K562 (cell line): ENCODE measurements at regions not wholly inside any gene's neighbourhood (a gene's known extent, or its start where the extent isn't known, plus 50 kb on each side); places are given as distances from the start of the nearest gene placed in this dataset.

Experiments used
- ATAC-seq: fragments of 200-7000 bp; cut with Tn5 transposase; 3 replicates; pipeline ENCODE4 v1.9.1; 2020; ENCODE audit warnings: moderate library complexity
- BruUV-seq: library from RNA; stranded (reverse); fragments of 400-500 nt; replicated peaks from 2 replicates; lab custom pipeline; 2021; lab: Mats Ljungman, UMichigan
- CTCF ChIA-PET: fragments of 300-600 bp; formaldehyde crosslinking; extraction: SDS; loops from one replicate; lab custom pipeline; 2021; ENCODE audit warnings: low intra/inter-chr PET ratio; lab: Yijun Ruan, JAX
- POLR2A ChIA-PET: fragments of 300-600, 350-650 bp; sonication (Branson Sonifier 250); formaldehyde crosslinking; extraction: SDS; loops from one replicate; lab custom pipeline; 2021; ENCODE audit warnings: antibody characterized with exemption, inconsistent platforms; lab: Yijun Ruan, JAX
- DNase-seq, 4 experiments: peaks; one replicate each; pipeline versions ENCODE4 v3.0.0 to v3.0.0-alpha.2; 2011 to 2018; ENCODE audit warnings: low spot score in 3 of 4, mixed read lengths in 3 of 4; ENCODE audit errors: extremely low read depth in 1 of 4
- FAIRE-seq: peaks from 2 replicates; lab custom pipeline; 2011; peaks lifted over from hg19 to GRCh38; lab: Jason Lieb, UNC
- H2AFZ ChIP-seq: 2 replicates; pipeline ENCODE4 v1.6.0; 2011; ENCODE audit warnings: low read depth, low read length, control low read depth, inconsistent platforms
- H3K27ac ChIP-seq: fragments of 200-600 bp; 3 replicates; pipeline ENCODE4 v1.8.0; 2011; ENCODE audit warnings: low read depth, mild to moderate bottlenecking, control low read depth, inconsistent platforms, low read length, moderate library complexity, mixed read lengths; ENCODE audit errors: extremely low read depth
- H3K27me3 ChIP-seq, 2 experiments: fragments of 300-600 bp in 1 of 2; 2 replicates in 1 of 2; 3 replicates in 1 of 2; pipeline versions ENCODE4 v1.6.0 to v1.8.0; 2011; ENCODE audit warnings: inconsistent platforms in 2 of 2, low read length in 2 of 2, mild to moderate bottlenecking in 1 of 2, mixed read lengths in 1 of 2, moderate library complexity in 1 of 2; ENCODE audit not compliant: control insufficient read depth in 2 of 2, insufficient read depth in 2 of 2
- H3K36me3 ChIP-seq: fragments of 300-600 bp; 3 replicates; pipeline ENCODE4 v1.8.0; 2011; ENCODE audit warnings: mild to moderate bottlenecking, low read length, inconsistent platforms; ENCODE audit not compliant: control insufficient read depth, insufficient read depth
- H3K4me1 ChIP-seq, 2 experiments: fragments of 200-600 bp in 1 of 2; replicated peaks in 1 of 2; 2 replicates in 1 of 2; 3 replicates in 1 of 2; pipeline versions ENCODE4 v1.5.1 to v1.8.0; 2011; ENCODE audit warnings: inconsistent platforms in 2 of 2, low read length in 2 of 2, mild to moderate bottlenecking in 1 of 2, mixed read lengths in 1 of 2, moderate library complexity in 1 of 2; ENCODE audit not compliant: control insufficient read depth in 2 of 2, insufficient read depth in 2 of 2
- H3K4me2 ChIP-seq: 2 replicates; pipeline ENCODE4 v1.6.1; 2011; ENCODE audit warnings: low read length, control low read depth, inconsistent platforms, mixed read lengths; ENCODE audit not compliant: insufficient read depth
- H3K4me3 ChIP-seq: fragments of 200-600 bp; sonication (generic), shearing (Covaris generic); 2 replicates; pipeline ENCODE4 v1.5.1; 2016; ENCODE audit warnings: control low read depth, inconsistent platforms
- H3K79me2 ChIP-seq: fragments of 200-600 bp; 3 replicates; pipeline ENCODE4 v1.8.0; 2011; ENCODE audit warnings: low read length, inconsistent platforms; ENCODE audit not compliant: control insufficient read depth, insufficient read depth
- H3K9ac ChIP-seq, 2 experiments: 2 replicates each; pipeline versions ENCODE4 v1.6.0 to v1.6.1; 2011; ENCODE audit warnings: low read depth in 2 of 2, low read length in 2 of 2, control low read depth in 1 of 2, inconsistent platforms in 1 of 2, mild to moderate bottlenecking in 1 of 2, mixed read lengths in 1 of 2; ENCODE audit not compliant: insufficient read depth in 1 of 2
- H3K9me1 ChIP-seq: one replicate; pipeline ENCODE4 v1.6.0; 2011; ENCODE audit warnings: inconsistent platforms, mild to moderate bottlenecking, low read length, moderate library complexity; ENCODE audit not compliant: control insufficient read depth, insufficient read depth
- H3K9me3 ChIP-seq: replicated peaks from 2 replicates; pipeline ENCODE4 v1.5.1; 2011; ENCODE audit warnings: low read depth, low read length, inconsistent platforms; ENCODE audit not compliant: control insufficient read depth, insufficient read depth
- H4K20me1 ChIP-seq: replicated peaks from 2 replicates; pipeline ENCODE4 v1.6.1; 2011; ENCODE audit warnings: low read length, inconsistent platforms, mixed read lengths; ENCODE audit not compliant: control insufficient read depth, insufficient read depth
- CREBBP ChIP-seq: IDR thresholded peaks from one replicate; pipeline ENCODE4 v1.6.1; 2012; ENCODE audit warnings: low read depth, mild to moderate bottlenecking, control low read depth, inconsistent platforms, low read length
- GTF2E2 ChIP-seq: fragments of 200-800 bp; sonication (Bioruptor generic); IDR thresholded peaks from 2 replicates; pipeline ENCODE4 v1.6.1; 2016; ENCODE audit warnings: missing genetic modification characterization, missing compliant biosample characterization
- KLF13 ChIP-seq: fragments of 450-650 bp; IDR thresholded peaks from 2 replicates; pipeline ENCODE4 v1.6.1; 2016; ENCODE audit warnings: missing genetic modification characterization, low read depth, mild to moderate bottlenecking, missing compliant biosample characterization, moderate library complexity, borderline replicate concordance
- L3MBTL2 ChIP-seq: fragments of 450-650 bp; IDR thresholded peaks from 2 replicates; pipeline ENCODE4 v1.6.1; 2016; ENCODE audit warnings: mild to moderate bottlenecking, moderate library complexity
- MEIS2 ChIP-seq: fragments of 450-650 bp; IDR thresholded peaks from 2 replicates; pipeline ENCODE4 v1.6.1; 2014; ENCODE audit warnings: mild to moderate bottlenecking; ENCODE audit not compliant: partially characterized antibody
- NFYB ChIP-seq: IDR thresholded peaks from 2 replicates; pipeline ENCODE4 v1.6.1; 2011; ENCODE audit warnings: mild to moderate bottlenecking, moderate library complexity; ENCODE audit not compliant: insufficient read length; ENCODE audit errors: extremely low read depth
- NR2C1 ChIP-seq, 2 experiments: fragments of 450-650 bp; IDR thresholded peaks; 2 replicates each; pipeline ENCODE4 v1.6.1; 2017; ENCODE audit warnings: mild to moderate bottlenecking in 2 of 2, antibody characterized with exemption in 1 of 2, inconsistent platforms in 1 of 2, missing compliant biosample characterization in 1 of 2, missing genetic modification characterization in 1 of 2
- NR2C2 ChIP-seq, 2 experiments: fragments of 200-800 bp in 1 of 2; sonication (Bioruptor generic) in 1 of 2; sonication (generic) in 1 of 2; formaldehyde crosslinking in 1 of 2; IDR thresholded peaks; 2 replicates each; pipeline versions ENCODE4 v1.6.1 to v1.8.0; 2016 to 2022; ENCODE audit warnings: mild to moderate bottlenecking in 1 of 2, missing compliant biosample characterization in 1 of 2, missing genetic modification characterization in 1 of 2, missing genetic modification reagents in 1 of 2
- PBX2 ChIP-seq, 2 experiments: IDR thresholded peaks in 1 of 2; conservative IDR thresholded peaks in 1 of 2; 2 replicates each; pipeline ENCODE4 v1.6.1; 2016; ENCODE audit warnings: low read depth in 2 of 2, mild to moderate bottlenecking in 1 of 2, missing compliant biosample characterization in 1 of 2, missing genetic modification characterization in 1 of 2, moderate library complexity in 1 of 2
- PKNOX1 ChIP-seq: fragments of 450-650 bp; IDR thresholded peaks from 2 replicates; pipeline ENCODE4 v1.6.1; 2016
- SRSF1 ChIP-seq: fragments of 200-400 bp; formaldehyde crosslinking; IDR thresholded peaks from 2 replicates; pipeline ENCODE4 v1.6.1; 2017; ENCODE audit warnings: mild to moderate bottlenecking, low read depth, low read length, moderate library complexity
- VEZF1 ChIP-seq: fragments of 200-800 bp; sonication (Bioruptor generic); IDR thresholded peaks from 2 replicates; pipeline ENCODE4 v1.6.1; 2017; ENCODE audit warnings: missing genetic modification characterization, missing compliant biosample characterization
- ZFP36 ChIP-seq: fragments of 150-350 bp; IDR thresholded peaks from 2 replicates; pipeline ENCODE4 v1.6.1; 2018; ENCODE audit warnings: low read length, low read depth; ENCODE audit not compliant: partially characterized antibody
- ZNF79 ChIP-seq: fragments of 250-450 bp; sonication (Bioruptor Pico); IDR thresholded peaks from 2 replicates; pipeline ENCODE4 v1.4.0; 2020; ENCODE audit warnings: low read depth, mild to moderate bottlenecking, moderate library complexity
- whole genome bisulfite sequencing: fragments of 100-300 bp; shearing (Covaris generic); methylation state at CpG from one replicate; pipeline ENCODE4 v1.1.6; 2016; ENCODE audit warnings: low coverage, mixed read lengths; ENCODE audit not compliant: insufficient coverage; ENCODE audit errors: missing lambda C conversion rate; 5-methylcytosine and 5-hydroxymethylcytosine counted together
- in situ Hi-C: fragments of 300-500 bp; cut with MboI; formaldehyde crosslinking; loops from 4 replicates; pipeline ENCODE4 v1.15.0; 2018; ENCODE audit warnings: inconsistent platforms, mixed read lengths
- intact Hi-C: fragments of 100-400 bp; cut with micrococcal nuclease; formaldehyde crosslinking; loops from 2 replicates; pipeline ENCODE4 v1.14.2; 2022

- POLR2A ChIA-PET, result no interaction called here
- no peak overlapping the region for H2AFZ ChIP-seq
- ATAC-seq (peak; percentile 59), DNase-seq (no peak), FAIRE-seq (no peak)
- H3K4me1 ChIP-seq, result peaks cover 2 to 6% of the 10 kb centered on the region in 2 experiments; a peak in 3 of 5 replicates
- in situ Hi-C loops, result no loop called here
- 5% methylated on average over 15 of the region's 15 CpGs for WGBS
- no peaks in the 10 kb centered on the region for H3K79me2 ChIP-seq
- H4K20me1 ChIP-seq, result no peaks in the 10 kb centered on the region
- no TSS peak for BruUV-seq
- no peak overlapping the region for H3K4me3 ChIP-seq
- no peaks in the 10 kb centered on the region for H3K9me1 ChIP-seq
- no peaks in the 10 kb centered on the region for H3K36me3 ChIP-seq
- peak; percentile 92 for TF ChIP-seq PKNOX1
- TF ChIP-seq NFYB, result peak; percentile 7
- TF ChIP-seq NR2C2 (CRISPR knock-in tag; IDR thresholded peaks at IDR 0.05), result no peak
- peak; percentile 47; the same call in 1 of the 2 replicates for TF ChIP-seq NR2C2 (tag; IDR thresholded peaks at IDR 0.05)
- 0 out of 2 replicates have a peak, but pooled peaks have one; percentile 37 for TF ChIP-seq L3MBTL2
- TF ChIP-seq ZNF79 (CRISPR knock-in tag), result no peak
- peak; percentile 49; the same call in 1 of the 2 replicates for TF ChIP-seq PBX2 (CRISPR knock-in tag; IDR thresholded peaks at IDR 0.05; ENCODE audit: low read depth)
- peak; percentile 67 for TF ChIP-seq PBX2 (tag; conservative IDR thresholded peaks at IDR 0.05; ENCODE audit: low read depth)
- TF ChIP-seq ZFP36, result peak; percentile 18
- no peak for TF ChIP-seq SRSF1
- peak; percentile 52 for TF ChIP-seq MEIS2
- no peak for TF ChIP-seq CREBBP
- TF ChIP-seq VEZF1, result peak; percentile 47; the same call in 1 of the 2 replicates
- TF ChIP-seq GTF2E2, result no peak
- no peak for TF ChIP-seq KLF13 (tag)
- no peak for TF ChIP-seq NR2C1 (IDR thresholded peaks at IDR 0.05)
- peak; percentile 54 for TF ChIP-seq NR2C1 (tag; IDR thresholded peaks at IDR 0.05)
- intact Hi-C loops, result no loop called here
- no peaks in the 10 kb centered on the region for H3K9me3 ChIP-seq
- H3K27ac ChIP-seq, result no peak overlapping the region
- no peaks in the 10 kb centered on the region for H3K27me3 ChIP-seq
- no peak overlapping the region for H3K4me2 ChIP-seq
- CTCF ChIA-PET, result no interaction called here
- no peak overlapping the region for H3K9ac ChIP-seq
Observed at GRCh38 chr1:213728593-213729536, 258.9 kb upstream of the PROX1 start.
